Mucosa of gallbladder (tissue), 1 donor: ENCODE measurements at regions not wholly inside any gene's neighbourhood (a gene's known extent, or its start where the extent isn't known, plus 50 kb on each side); places are given as distances from the start of the nearest gene placed in this dataset.

Experiments used
- DNase-seq: peaks from one replicate; pipeline ENCODE4 v3.0.0-alpha.2; 2020; ENCODE audit warnings: low spot score
- donor health status: DM: no; HTN: no; CAD: no.

DNA sequence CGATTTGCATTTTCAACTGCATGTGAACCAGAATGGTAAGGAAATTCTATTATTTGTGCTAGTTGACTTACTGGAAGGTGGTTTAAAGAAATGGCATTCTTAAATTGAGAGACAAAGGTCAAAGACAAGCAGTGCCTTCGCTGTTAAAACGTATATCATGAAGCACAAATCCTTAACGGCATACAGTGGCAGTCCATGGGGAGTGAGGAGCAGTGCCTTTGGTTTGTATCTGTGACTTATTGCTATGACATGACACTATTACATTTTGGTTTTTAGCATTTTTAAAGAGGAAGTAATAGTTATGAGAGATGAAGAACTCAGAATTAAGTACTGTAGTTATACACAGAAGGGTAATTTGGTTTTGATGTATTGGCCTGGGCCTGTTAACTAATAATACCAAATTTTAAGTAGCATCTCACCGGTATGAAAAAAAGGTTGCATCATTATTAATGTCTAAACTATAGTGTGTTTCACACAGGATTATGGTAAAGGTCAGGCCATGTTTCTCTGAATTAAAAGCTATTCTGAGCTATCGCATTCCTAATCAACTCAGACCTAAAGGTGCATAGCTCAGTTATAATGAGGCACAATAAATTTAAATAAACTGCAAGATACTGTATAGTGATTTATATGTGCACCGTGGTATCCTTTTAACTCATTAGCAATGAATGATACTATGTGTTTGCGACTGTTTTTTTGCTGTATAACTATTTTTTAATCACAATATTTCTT is 339.8 kb upstream of the ARRDC3 start:
- DNase-seq, result no peak

DNA sequence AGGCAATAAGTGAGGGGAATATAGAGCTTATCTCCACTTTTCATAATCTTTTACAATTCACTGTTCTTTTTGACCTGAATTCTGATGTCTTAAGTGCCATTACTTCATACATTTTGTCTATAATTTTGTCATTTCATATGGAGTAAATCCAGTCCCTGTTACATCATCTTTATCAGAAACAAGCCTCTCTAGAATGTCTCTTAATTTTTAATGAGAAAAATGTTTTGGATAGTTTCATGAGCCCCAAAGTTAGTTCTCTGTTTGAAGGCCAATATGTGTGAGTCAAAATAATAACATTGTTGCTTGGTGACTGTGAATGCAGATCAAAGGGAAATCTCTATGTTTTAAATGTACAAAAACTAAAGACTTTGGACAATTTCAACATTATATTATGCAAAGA is 329.6 kb upstream of the ARRDC3 start:
- DNase-seq, result no peak

DNA sequence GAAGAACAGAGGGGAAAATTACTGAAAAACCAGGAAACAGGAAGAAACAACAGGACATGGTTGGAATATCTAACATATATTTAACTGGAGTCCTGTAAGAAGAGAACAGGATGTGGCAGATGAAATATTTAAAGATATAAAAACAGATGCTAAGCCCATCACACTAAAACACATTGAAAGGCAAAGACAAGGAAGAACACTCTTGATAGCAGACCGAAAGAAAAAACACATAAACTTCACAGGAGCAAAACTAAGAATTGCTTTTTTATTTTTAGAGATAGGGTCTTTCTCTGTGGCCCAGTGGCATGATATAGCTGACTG is 324.4 kb upstream of the ARRDC3 start:
- no peak for DNase-seq

DNA sequence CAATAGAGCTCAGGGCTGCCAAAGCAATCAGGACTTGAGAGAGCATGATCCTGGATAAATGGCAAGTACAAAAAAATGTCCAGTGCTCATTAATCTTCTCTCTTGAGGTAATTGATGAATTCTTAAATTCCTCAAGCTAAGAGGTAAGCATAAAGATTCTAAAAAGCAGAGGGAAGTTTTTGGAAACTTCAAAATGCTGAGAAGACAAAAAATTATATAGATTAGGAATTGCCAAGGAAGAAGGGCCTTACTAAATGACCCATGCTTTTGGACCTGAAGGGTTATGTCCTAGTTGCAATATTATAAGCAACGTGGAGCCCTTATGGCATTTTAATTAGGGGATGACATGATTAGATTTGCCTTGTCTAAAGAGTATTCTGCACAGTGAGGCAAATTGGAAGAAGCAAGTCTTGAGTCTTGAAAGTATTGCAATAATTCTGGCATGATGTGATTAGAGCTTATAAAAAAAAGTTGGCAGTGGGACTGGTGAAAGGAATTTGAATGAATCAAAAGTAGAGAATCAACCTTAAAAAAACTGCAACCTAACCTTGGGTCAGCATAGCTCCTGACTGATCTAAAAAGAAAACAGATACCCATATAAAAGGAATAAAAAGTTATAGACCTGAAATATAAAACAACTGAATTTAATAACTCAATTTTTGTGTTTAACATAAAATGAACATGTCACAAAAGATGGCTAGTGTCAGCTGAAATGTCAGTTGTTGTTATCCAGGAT is 323.8 kb upstream of the ARRDC3 start:
- no peak for DNase-seq

DNA sequence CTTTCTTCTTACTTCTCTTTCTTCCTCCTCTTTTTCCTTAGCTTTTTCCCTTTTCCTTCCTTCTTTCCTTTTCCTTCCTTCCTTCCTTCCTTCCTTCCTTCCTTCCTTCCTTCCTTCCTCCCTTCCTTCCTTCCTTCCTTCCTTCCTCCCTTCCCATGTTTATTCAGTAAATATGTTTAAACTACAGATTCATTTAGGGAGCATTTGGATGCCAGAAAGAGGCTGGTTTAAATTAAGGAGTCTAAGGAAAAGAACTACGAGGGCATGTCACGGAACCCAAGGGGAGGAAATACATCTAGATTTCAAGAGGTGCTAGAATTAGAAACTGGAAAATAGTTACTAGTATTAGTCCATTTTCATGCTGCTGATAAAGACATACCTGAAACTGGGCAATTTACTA is 320.0 kb upstream of the ARRDC3 start:
- DNase-seq, result no peak

DNA sequence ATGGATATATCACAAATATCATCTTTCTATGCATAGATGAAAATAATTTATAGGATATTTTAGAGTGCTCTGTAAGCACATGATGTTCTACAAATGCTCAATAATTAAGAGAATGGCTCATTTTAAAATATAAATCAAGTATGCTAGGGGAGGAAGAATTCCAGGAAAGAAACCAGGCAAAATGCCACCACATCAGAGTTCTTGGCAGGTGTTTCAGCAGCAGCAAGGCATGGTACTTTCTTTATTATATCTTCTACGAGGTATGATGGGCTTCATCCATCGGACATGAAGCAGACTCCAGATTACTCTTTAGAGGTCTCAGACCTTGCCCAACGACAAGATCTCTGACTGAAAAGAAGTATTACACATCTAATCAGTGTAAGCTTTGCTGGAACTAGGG is 316.3 kb upstream of the ARRDC3 start:
- DNase-seq, result no peak

DNA sequence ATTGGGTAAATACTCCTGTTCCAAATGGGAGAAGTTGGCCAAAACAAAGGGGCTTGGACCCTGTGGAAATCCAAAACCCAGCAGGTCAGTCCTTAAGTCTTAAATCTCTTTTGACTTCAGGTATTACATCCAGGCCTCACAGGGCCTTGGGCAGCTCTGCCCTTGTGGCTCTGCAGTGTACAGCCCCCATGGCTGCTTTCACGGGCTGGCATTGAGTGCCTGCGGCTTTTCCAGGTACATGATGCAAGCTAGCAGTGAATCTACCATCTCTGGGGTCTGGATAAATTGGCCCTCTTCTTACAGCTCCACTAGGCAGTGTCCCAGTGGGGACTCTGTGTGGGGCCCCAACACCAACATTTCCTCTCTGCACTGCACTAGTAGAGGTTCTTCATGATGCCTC is 308.5 kb upstream of the ARRDC3 start:
- DNase-seq, result no peak

DNA sequence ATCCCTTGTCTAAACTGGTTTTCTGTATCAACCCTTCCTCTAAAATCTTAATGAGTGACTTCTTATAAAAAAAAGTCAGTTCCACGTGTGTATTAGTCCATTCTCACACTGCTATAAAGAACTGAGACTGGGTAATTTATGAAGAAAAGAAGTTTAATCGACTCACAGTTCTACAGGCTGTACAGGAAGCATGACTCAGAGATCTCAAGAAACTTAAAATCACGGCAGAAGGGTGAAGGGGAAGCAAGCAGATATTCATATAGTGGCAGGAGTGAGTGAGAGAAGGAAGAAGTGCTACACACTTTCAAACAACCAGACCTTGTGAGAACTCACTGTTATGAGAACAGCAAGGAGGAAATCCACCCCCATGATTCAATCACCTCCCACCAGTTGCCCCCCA is 307.8 kb upstream of the ARRDC3 start:
- DNase-seq, result no peak

DNA sequence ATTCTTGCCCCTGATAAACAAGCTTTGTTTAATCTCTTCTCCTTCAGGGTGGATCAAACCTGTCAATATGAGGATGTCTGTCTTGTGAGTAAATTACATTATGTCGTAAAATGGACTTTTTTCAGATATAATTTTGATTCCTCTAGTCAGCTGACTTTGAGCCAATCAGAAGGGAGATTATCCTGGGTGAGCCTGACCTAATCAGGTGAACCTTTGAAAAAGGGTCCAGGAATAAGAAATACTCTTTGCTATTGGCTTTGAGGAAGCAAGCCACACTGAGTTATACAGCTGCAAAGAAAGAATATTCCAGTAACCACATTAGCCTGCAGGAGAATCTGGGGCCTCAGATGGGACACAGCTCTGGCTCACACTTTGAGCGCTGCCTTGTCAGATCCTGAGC is 304.3 kb upstream of the ARRDC3 start:
- DNase-seq, result no peak

DNA sequence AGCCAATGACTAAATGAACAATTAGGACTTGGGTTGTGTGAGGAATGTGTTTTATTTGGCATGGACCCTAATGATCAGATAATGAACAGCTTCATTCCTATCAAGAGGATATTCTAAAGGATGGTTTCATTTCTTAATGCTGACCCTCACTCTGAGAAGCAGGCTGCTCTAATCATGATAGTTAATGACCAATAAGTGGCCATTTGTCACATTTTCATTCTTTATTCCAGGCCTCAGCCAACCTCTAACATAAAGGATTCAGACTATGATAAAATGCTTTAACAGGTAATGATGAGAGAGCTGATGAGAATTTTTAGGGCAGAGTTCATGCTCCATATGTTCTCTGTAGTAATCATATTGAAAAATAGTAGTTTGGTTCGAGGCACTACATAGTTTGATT is 301.5 kb upstream of the ARRDC3 start:
- DNase-seq, result no peak

DNA sequence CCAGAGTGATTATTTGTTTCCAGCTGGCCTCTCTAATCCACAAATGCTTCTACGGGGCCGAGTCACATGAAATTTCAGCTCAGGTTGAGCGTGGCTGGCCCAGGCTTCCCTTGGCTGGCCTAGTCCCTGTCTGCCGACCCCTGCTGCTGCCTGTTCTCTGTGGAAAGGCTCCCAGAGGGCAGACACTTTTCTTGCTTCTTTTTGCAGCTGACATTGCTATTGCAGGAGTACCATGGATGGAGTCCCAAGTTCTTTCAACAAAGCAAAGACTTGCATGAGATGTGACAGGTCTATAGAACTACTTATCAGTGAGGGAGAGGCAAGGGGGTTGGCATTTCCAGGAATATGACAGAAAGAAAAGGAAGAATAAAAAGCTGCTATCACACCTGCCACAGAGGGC is 287.4 kb upstream of the ARRDC3 start:
- no peak for DNase-seq

DNA sequence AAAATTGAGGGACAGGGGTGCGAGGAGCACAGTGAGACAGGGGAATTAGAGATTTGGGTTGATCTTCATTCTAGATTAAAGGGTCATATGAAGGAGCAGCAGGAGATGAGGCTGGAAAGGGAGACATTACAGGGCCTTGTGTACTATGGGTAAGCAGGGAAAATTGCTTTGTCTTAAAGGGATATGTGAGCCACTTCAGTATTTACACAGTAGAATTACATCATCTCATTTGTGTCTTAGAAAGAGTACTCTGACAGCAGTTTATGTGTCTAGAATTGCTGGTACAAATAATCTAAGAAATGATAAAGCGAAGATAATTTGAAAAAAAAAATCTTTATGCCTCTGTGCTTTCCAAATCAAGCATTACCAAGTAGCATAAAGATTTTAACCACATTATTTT is 287.0 kb upstream of the ARRDC3 start:
- DNase-seq, result no peak

DNA sequence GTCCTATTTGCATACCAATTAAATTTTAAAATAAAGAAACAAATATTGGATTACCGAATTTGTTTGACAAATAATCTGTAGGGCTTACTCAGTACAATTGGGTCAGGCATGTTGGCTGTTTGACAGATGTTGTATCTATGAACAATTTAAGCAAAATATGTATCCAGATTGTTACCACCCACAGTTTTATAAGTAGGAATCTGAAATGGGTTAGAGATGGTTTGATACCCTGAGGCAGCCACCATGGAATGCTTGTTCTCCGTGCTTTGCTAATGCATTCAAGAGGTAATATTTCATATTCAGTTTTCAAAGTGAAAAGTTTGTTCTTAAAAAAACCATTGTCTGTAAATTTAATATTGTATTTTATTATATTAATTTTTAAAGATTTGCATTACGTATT is 285.1 kb upstream of the ARRDC3 start:
- DNase-seq, result no peak

DNA sequence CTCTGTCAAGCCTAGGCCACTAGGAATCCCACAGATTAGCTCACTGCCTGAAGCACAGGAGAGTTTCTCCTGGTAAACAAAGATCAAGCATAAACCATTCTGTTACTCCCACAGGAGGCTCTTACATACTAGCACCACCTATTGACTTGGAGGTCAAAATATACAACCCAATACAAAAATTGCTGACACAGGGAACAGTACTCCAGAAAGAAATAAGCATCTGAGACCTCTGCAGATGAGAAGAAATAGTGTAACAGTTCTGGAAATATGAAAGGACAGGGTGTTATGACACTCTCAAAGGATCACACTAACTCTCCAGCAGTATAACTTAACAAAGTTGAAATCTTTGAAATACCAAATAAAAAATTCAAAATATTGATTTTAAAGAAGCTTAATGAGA is 269.6 kb upstream of the ARRDC3 start:
- no peak for DNase-seq

DNA sequence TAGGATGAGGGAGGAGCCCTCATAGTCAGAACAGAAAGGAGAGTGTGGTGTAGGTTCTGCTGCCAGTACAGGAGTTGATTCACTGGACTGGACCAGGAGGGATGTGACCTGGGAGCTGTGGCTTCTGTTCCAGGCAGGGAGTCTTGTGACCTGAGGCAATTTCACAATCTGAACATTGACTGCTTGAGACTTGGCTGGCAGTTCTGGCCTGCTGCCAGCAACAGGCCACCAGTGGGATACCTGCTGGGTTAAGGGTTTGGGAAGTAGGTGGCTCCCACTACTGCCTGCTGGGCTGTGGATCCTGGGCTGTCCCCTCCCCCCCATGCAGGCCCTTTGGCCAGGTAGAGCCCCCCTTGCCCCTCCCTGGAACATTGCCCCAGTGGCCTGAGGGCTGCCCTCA is 268.6 kb upstream of the ARRDC3 start:
- DNase-seq, result no peak

DNA sequence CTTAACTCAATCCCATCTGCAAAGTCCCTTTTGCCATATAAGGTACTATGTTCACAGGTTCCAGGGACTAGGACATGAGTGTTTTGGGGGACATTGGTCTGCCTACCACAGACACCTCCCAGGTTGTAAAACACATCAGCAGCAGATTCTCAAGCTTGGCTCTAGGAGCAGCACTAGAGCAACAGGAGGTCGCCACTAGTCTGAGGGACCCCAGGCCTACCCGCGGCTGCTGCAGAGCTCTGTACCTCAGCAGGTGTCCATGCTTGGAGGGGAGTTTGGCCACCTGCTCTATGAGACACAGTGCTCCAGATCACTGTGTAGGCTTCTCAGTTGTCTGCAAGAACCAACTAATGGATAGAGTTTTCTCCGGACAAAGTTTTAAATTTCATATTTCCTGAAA is 262.2 kb upstream of the ARRDC3 start:
- DNase-seq, result no peak

DNA sequence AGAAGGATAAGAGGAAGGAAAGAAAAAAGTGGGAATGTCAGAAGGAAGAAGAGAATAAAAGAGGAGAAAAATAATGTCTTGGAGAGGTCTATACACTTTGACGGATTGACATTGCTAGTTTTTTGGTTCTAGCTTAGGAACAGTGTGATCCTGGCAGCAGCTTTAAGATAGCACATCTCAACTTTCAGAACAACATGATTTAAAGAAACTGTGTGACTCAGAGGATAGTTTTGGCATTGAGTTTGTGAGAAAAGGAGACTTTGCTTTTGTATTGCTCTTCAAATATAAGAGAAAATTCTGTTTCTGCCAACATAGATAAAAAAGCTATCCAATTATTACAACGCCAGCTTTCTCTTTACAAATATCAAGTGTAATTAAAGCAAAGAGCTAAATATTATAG is 260.7 kb upstream of the ARRDC3 start:
- no peak for DNase-seq

DNA sequence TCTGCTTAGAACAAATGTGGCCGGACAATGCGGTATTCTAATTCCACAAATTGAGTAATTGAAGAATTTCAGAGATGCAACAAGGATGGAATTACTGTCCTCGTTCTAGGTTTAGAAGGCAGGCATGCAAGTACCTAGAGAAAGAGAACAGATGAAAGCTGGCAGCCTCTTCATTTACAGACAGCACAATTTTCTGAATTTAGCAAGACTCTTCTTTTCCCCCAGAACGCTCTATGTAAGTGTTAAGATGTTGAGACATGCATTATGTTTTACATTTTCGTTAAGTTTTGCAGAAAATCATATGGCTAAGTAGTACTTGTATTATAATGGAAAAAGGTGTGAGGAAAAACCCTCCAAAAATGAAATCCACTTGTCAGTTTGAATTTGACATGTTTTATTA is 259.5 kb upstream of the ARRDC3 start:
- DNase-seq, result no peak

DNA sequence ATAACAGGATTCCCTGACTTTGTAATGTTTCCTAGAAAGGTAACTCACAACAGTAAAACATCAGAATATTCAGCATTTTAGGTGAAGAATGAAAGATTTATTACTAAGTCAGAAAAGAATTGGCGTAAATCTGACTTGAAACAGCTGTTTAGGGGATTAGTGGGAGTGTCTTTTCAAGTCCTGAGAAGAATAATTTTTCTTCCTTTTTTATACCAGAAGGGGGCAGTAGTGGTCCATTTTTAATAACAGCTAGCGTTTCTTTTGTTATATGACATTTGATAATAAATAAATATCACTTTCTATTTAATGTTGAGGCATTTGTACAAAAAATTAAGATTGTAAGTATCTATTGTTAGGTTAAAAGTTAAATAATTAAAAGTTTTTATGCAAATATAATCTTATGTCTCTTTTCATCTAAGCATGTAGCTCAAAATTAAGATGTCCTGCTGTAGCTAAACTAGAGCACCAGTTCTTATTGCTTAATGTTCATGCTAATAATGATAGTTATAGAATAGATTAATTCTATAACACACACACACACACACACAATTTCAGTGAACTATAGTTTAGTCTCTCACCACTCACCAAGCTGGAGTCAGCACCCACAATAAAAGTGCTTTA is 258.7 kb upstream of the ARRDC3 start:
- no peak for DNase-seq

DNA sequence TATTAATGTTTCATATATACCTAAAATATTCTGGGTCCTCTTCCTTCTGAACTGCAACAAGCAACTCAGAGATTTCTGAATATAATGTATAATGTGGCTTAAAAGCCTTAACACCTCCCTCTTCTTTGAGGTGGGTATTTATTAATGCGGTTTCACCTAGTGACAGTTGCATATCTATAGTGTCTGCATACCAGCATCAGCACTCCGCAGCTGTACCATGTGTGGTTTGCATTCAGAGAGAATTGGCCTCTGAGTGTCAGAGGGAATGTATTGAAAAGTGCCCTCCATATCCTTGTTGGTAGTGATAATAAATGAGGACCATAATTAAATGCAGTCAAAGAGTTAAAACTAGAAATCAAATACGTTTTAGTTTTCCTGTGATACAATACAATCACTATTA is 256.6 kb upstream of the ARRDC3 start:
- DNase-seq, result no peak

DNA sequence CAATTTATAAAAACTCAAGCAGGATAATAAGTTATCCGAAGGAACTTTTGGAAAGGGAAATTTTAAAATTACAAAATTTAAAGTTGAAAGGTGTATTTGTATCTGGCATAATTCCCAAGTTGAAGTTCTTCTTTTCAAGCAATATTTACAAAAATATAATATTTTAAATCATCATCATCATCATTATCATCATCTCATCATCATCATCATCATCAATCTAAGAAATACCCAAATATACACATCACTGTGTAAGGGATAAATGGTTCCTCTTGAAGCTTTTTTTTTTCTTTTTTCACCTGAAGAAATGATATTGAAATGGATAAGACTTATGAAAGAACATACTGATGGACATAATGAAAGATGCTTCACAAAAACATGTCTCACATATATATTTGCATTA is 254.9 kb upstream of the ARRDC3 start:
- DNase-seq, result no peak

DNA sequence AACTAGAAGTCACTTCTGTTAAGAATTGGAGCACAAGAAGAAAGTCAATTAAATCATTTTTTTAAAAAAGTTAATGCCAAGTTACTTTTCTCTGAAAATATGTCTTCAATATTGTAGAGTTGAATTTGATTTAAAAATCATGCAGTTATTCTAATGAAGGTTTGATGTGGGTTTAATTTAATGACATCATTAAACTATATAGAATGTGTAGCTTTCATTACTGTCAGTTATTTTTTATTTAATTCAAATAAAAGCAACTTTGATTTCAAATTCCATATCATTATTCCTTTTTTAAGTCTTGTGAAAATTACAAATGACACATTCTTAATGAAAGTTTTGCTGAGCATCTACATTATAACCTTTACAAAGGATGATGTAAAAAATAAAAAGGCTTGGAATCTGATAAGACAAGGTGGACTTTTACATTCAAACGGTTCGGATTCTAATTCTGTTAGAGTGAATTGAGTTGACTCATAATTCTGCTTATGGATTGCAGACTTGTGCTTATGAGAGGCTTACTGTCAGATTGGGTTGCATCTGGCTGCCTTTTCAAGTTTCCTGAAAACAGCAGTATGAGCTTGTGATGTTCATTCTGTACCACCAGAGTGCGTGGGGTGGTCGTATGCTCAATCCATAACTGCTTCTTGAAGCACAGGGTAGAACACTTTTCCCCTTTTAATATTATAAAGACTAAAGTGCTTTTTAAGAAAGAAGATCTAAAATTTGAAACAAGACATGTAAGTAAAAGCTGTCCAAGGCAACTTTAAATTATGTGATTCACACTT is 253.0 kb upstream of the ARRDC3 start:
- no peak for DNase-seq

DNA sequence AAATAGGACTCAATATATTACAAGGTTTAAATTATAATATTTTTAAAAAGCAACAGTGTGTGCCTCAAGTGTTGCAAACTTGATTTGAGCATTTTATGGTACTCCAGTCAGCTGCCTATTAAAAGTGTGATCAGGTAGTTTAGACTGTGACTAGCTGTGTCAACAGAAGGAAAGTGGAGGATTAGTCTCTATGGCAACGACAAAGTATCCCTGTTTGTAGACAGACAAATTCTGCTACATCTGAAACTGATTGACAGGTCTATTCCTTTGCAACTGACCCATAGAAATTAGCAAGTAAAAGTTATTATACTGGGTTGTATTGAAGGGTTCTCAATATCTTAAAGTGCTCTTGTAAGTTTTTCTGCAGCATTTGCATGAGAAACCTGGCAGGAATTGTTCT is 249.8 kb upstream of the ARRDC3 start:
- no peak for DNase-seq
